DND-41 (cell line): ENCODE measurements at regions not wholly inside any gene's neighbourhood (a gene's known extent, or its start where the extent isn't known, plus 50 kb on each side); places are given as distances from the start of the nearest gene placed in this dataset.

Experiments
- ATAC-seq: fragments of 200-7000 bp; cut with Tn5 transposase; 3 replicates; pipeline ENCODE4 v1.9.1; 2021; ENCODE audit warnings: low read depth; ENCODE audit not compliant: insufficient read depth
- DNase-seq: peaks from one replicate; pipeline ENCODE4 v3.0.0-alpha.2; 2020
- H2AFZ ChIP-seq: 2 replicates; pipeline ENCODE4 v1.6.0; 2012; ENCODE audit warnings: low read depth, low read length
- H3K27ac ChIP-seq: 2 replicates; pipeline ENCODE4 v1.5.1; 2012; ENCODE audit warnings: low read length, inconsistent platforms
- H3K27me3 ChIP-seq: fragments of 200-600 bp; sonication (generic); 2 replicates; pipeline ENCODE4 v1.6.0; 2012; ENCODE audit warnings: low read length, mild to moderate bottlenecking, inconsistent platforms; ENCODE audit not compliant: insufficient read depth, poor library complexity
- H3K36me3 ChIP-seq: 2 replicates; pipeline ENCODE4 v1.5.1; 2012; ENCODE audit warnings: low read length, inconsistent platforms; ENCODE audit not compliant: insufficient read depth
- H3K4me1 ChIP-seq: 2 replicates; pipeline ENCODE4 v1.5.1; 2012; ENCODE audit warnings: mild to moderate bottlenecking, low read length; ENCODE audit not compliant: insufficient read depth
- H3K4me2 ChIP-seq: 2 replicates; pipeline ENCODE4 v1.6.0; 2012; ENCODE audit warnings: mild to moderate bottlenecking, moderate library complexity, low read length, inconsistent platforms; ENCODE audit not compliant: insufficient read depth
- H3K4me3 ChIP-seq, 2 experiments: fragments of 200-600 bp in 1 of 2; shearing (Covaris generic) in 1 of 2; 2 replicates each; pipeline ENCODE4 v1.5.1; 2012 to 2016; ENCODE audit warnings: inconsistent platforms in 2 of 2, low read length in 2 of 2, mild to moderate bottlenecking in 2 of 2, low read depth in 1 of 2, moderate library complexity in 1 of 2
- H3K79me2 ChIP-seq: 2 replicates; pipeline ENCODE4 v1.6.0; 2012; ENCODE audit warnings: low read length, inconsistent platforms; ENCODE audit not compliant: insufficient read depth
- H3K9ac ChIP-seq: 2 replicates; pipeline ENCODE4 v1.6.0; 2012; ENCODE audit warnings: low read depth, mild to moderate bottlenecking, inconsistent platforms, low read length, moderate library complexity
- H3K9me3 ChIP-seq: 2 replicates; pipeline ENCODE4 v1.5.1; 2012; ENCODE audit warnings: low read length, moderate library complexity, mild to moderate bottlenecking, inconsistent platforms; ENCODE audit not compliant: insufficient read depth, severe bottlenecking
- H4K20me1 ChIP-seq: 2 replicates; pipeline ENCODE4 v1.6.0; 2012; ENCODE audit warnings: low read length; ENCODE audit not compliant: insufficient read depth
- CTCF ChIP-seq: IDR thresholded peaks from 2 replicates; pipeline ENCODE4 v1.5.1; 2012; ENCODE audit warnings: borderline replicate concordance, low read length, moderate library complexity, mild to moderate bottlenecking; ENCODE audit not compliant: poor library complexity, severe bottlenecking; ENCODE audit errors: extremely low read depth
- EZH2 ChIP-seq: IDR thresholded peaks from 3 replicates; pipeline ENCODE4 v1.6.1; 2012; ENCODE audit warnings: borderline replicate concordance, low read depth, mild to moderate bottlenecking, moderate library complexity, low read length, inconsistent platforms; ENCODE audit not compliant: severe bottlenecking

- Histone ChIP-seq H3K9ac (no peak overlapping the region), H3K27me3 (no peaks in the 10 kb centered on the region), H4K20me1 (no peaks in the 10 kb centered on the region), H2AFZ (no peak overlapping the region), H3K4me2 (no peak overlapping the region), H3K79me2 (no peaks in the 10 kb centered on the region), H3K4me3 (no peak overlapping the region), H3K27ac (no peak overlapping the region), H3K36me3 (no peaks in the 10 kb centered on the region), H3K4me1 (no peaks in the 10 kb centered on the region), H3K9me3 (no peaks in the 10 kb centered on the region)
- TF ChIP-seq CTCF (no peak), EZH2 (no peak)
- no peak for DNase-seq
- no peak for ATAC-seq
Observed at GRCh38 chr4:12296366-12296765, 867.7 kb upstream of the HS3ST1 start.

GRCh38 chr4:12293906-12294525, 865.3 kb upstream of the HS3ST1 start:
- H3K36me3 ChIP-seq, result no peaks in the 10 kb centered on the region
- H3K9ac ChIP-seq, result no peak overlapping the region
- no peak for DNase-seq

GRCh38 chr4:12286351-12286750, 857.7 kb upstream of the HS3ST1 start:
- Histone ChIP-seq H3K36me3 (no peaks in the 10 kb centered on the region), H3K4me2 (no peak overlapping the region), H3K79me2 (no peaks in the 10 kb centered on the region), H2AFZ (no peak overlapping the region), H4K20me1 (no peaks in the 10 kb centered on the region), H3K4me3 (no peak overlapping the region), H3K27me3 (no peaks in the 10 kb centered on the region), H3K9me3 (no peaks in the 10 kb centered on the region), H3K9ac (no peak overlapping the region), H3K27ac (no peak overlapping the region), H3K4me1 (no peaks in the 10 kb centered on the region)
- no peak for TF ChIP-seq CTCF
- no peak for TF ChIP-seq EZH2
- DNase-seq, result no peak
- ATAC-seq, result no peak

More at GRCh38 chr4:12293906-12294525, 865.3 kb upstream of the HS3ST1 start:
- no peaks in the 10 kb centered on the region for H3K27me3 ChIP-seq
- H3K4me1 ChIP-seq, result no peaks in the 10 kb centered on the region
- H2AFZ ChIP-seq, result no peak overlapping the region
- TF ChIP-seq CTCF (no peak), EZH2 (no peak)
- no peaks in the 10 kb centered on the region for H4K20me1 ChIP-seq
- ATAC-seq, result no peak
- H3K79me2 ChIP-seq, result no peaks in the 10 kb centered on the region
- no peaks in the 10 kb centered on the region for H3K9me3 ChIP-seq
- H3K4me3 ChIP-seq, result no peak overlapping the region
- no peak overlapping the region for H3K4me2 ChIP-seq
- H3K27ac ChIP-seq, result no peak overlapping the region
